ENCODE measurements at regions not wholly inside any gene's neighbourhood (a gene's known extent, or its start where the extent isn't known, plus 50 kb on each side); places are given as distances from the start of the nearest gene placed in this dataset.

- Mint-ChIP-seq H3K4me3 (no peak overlapping the region), H3K36me3 (ENCODE audit: low read depth) (no peaks in the 10 kb centered on the region), H3K4me1 (no peaks in the 10 kb centered on the region), H3K27ac (no peak overlapping the region), H3K9me3 (peaks cover 2% of the 10 kb centered on the region), H3K27me3 (no peaks in the 10 kb centered on the region)
- ChIA-PET CTCF (no interaction called here), POLR2A (no interaction called here)
- DNase-seq, result no peak
Measured at GRCh38 chr9:103721056-103721455, 373.1 kb upstream of the SMC2 start.

DNA sequence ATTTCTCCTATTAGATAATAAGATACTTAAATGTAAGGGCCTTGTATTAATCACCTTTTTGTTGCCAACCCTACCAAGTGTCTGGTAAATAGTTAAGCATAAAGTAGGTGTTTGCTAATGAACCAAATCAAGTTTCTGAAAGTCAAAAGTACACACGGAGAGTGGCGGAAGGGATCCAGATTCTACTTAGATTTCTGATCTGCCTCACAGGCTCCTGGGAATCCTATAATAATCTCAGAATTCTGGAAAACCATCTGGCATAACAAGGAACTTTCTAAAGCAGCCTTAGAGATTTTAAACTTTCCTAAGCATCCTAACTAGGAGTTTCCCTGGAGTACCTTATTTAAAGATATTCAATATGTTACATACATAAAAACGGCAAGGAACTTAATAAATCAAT lies 363.2 kb upstream of the SMC2 start:
- H3K4me1 Mint-ChIP-seq, result no peaks in the 10 kb centered on the region
- no peaks in the 10 kb centered on the region for H3K36me3 Mint-ChIP-seq (ENCODE audit: low read depth)
- CTCF ChIA-PET, result no interaction called here
- DNase-seq, result no peak
- H3K27ac Mint-ChIP-seq, result no peak overlapping the region
- H3K4me3 Mint-ChIP-seq, result no peak overlapping the region
- H3K27me3 Mint-ChIP-seq, result no peaks in the 10 kb centered on the region
- H3K9me3 Mint-ChIP-seq, result no peaks in the 10 kb centered on the region
- POLR2A ChIA-PET, result no interaction called here

DNA sequence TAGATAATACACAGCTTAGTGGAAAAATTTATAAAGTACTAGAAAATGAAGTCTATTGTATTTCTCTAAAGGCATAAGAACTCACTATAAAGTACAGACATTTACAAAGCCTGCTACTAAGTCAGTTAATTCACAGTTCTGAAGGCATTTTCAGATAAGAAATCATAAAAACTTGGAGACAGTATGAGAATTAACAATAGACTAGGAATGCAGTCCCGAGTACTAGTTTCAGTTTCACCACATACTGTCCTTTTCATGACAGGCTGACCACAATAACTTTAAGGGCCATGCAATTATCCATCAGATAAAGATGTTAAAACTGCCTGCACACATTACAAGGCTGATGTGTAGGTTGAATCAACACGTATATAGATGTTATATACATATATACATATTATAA lies 362.6 kb upstream of the SMC2 start:
- Mint-ChIP-seq H3K27ac (no peak overlapping the region), H3K27me3 (no peaks in the 10 kb centered on the region), H3K4me1 (no peaks in the 10 kb centered on the region), H3K36me3 (ENCODE audit: low read depth) (no peaks in the 10 kb centered on the region), H3K9me3 (no peaks in the 10 kb centered on the region), H3K4me3 (no peak overlapping the region)
- DNase-seq, result no peak
- ChIA-PET POLR2A (no interaction called here), CTCF (no interaction called here)

- H3K4me3 Mint-ChIP-seq, result no peak overlapping the region
- CTCF ChIA-PET, result no interaction called here
- H3K4me1 Mint-ChIP-seq, result no peaks in the 10 kb centered on the region
- POLR2A ChIA-PET, result no interaction called here
- no peaks in the 10 kb centered on the region for H3K9me3 Mint-ChIP-seq
- H3K36me3 Mint-ChIP-seq (ENCODE audit: low read depth), result no peaks in the 10 kb centered on the region
- H3K27me3 Mint-ChIP-seq, result no peaks in the 10 kb centered on the region
- no peak overlapping the region for H3K27ac Mint-ChIP-seq
- DNase-seq, result no peak
Measured at GRCh38 chr9:103734471-103734870, 359.6 kb upstream of the SMC2 start.

DNA sequence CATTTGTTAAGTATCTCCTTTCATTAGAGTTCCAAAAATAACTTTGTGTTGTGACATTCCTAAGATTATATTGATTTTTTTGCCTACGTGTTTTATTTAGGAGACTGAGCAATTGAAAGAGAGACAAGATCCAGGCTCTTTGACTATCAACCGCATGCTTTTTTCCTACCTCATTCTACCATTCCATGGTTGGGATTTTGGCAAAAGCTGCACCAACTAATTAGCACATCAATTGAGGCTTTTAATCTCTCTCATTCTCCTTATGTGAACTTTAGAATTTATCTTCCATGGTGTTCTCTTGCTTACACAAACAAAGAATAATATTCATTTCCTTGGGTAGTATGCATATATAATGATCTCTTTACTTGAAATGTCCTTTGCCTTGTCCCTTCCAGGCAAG lies 338.7 kb upstream of the SMC2 start:
- ChIA-PET POLR2A (no interaction called here), CTCF (no interaction called here)
- no peaks in the 10 kb centered on the region for H3K27me3 Mint-ChIP-seq
- no peak overlapping the region for H3K27ac Mint-ChIP-seq
- no peak for DNase-seq
- H3K4me1 Mint-ChIP-seq, result no peaks in the 10 kb centered on the region
- H3K9me3 Mint-ChIP-seq, result no peaks in the 10 kb centered on the region
- H3K36me3 Mint-ChIP-seq (ENCODE audit: low read depth), result no peaks in the 10 kb centered on the region
- no peak overlapping the region for H3K4me3 Mint-ChIP-seq

DNA sequence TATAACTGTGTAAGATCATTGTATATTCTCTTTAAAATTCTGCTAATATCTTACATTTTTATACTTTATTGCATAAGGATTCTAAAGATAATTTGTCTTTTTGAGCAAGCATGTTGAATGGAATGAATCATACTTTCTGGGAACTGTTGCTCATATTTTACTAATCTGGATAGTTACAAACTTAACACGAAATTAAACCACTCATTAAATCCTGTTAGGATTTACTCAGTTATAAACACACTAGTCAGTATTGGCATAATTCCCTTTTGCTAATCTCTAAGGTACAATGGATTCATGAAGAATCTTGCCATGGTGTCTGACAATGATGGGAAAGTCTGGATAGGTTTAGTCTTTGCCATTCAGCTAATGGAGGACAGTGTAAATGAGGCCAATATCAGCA lies 338.1 kb upstream of the SMC2 start:
- POLR2A ChIA-PET, result no interaction called here
- DNase-seq, result no peak
- Mint-ChIP-seq H3K9me3 (no peaks in the 10 kb centered on the region), H3K27ac (no peak overlapping the region), H3K4me1 (no peaks in the 10 kb centered on the region), H3K36me3 (ENCODE audit: low read depth) (no peaks in the 10 kb centered on the region), H3K4me3 (no peak overlapping the region), H3K27me3 (no peaks in the 10 kb centered on the region)
- CTCF ChIA-PET, result no interaction called here

GRCh38 chr9:103757062-103757461 lies 337.0 kb upstream of the SMC2 start:
- Mint-ChIP-seq H3K27me3 (no peaks in the 10 kb centered on the region), H3K4me1 (no peaks in the 10 kb centered on the region), H3K9me3 (no peaks in the 10 kb centered on the region), H3K27ac (no peak overlapping the region), H3K36me3 (ENCODE audit: low read depth) (no peaks in the 10 kb centered on the region), H3K4me3 (no peak overlapping the region)
- POLR2A ChIA-PET, result no interaction called here
- no peak for DNase-seq
- CTCF ChIA-PET, result no interaction called here

DNA sequence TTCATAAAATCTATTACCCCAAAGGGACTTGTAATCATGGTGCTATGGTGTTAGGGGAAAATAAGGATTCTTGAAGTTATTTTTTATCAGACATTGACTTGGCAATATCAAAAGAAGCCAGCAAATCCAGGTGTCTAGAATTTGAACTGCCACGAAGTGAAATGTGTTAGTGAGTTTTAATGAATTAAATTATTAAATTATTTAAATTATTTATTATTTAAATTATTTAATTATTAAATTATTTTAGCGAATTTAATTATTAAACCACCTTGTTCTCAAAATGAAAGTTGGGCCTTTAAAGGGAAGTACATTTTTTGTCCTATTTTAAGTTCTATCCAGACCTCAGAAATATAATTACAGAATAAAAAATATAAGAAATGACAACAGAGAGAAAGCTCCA lies 332.6 kb upstream of the SMC2 start:
- no peaks in the 10 kb centered on the region for H3K9me3 Mint-ChIP-seq
- ChIA-PET CTCF (no interaction called here), POLR2A (no interaction called here)
- H3K4me1 Mint-ChIP-seq, result no peaks in the 10 kb centered on the region
- no peaks in the 10 kb centered on the region for H3K27me3 Mint-ChIP-seq
- no peaks in the 10 kb centered on the region for H3K36me3 Mint-ChIP-seq (ENCODE audit: low read depth)
- DNase-seq, result no peak
- H3K27ac Mint-ChIP-seq, result no peak overlapping the region
- no peak overlapping the region for H3K4me3 Mint-ChIP-seq

GRCh38 chr9:103789686-103790085 lies 304.4 kb upstream of the SMC2 start:
- peaks cover 2% of the 10 kb centered on the region for H3K27me3 Mint-ChIP-seq
- DNase-seq, result no peak
- no peaks in the 10 kb centered on the region for H3K4me1 Mint-ChIP-seq
- no peaks in the 10 kb centered on the region for H3K36me3 Mint-ChIP-seq (ENCODE audit: low read depth)
- no peak overlapping the region for H3K27ac Mint-ChIP-seq
- ChIA-PET CTCF (interaction anchor here (0.7 kb wide), 1 partner anchor 13 kb away, joined by 3 read pairs; no protein-coding TSS in a partner anchor), POLR2A (no interaction called here)
- no peaks in the 10 kb centered on the region for H3K9me3 Mint-ChIP-seq
- no peak overlapping the region for H3K4me3 Mint-ChIP-seq

- Mint-ChIP-seq H3K36me3 (ENCODE audit: low read depth) (no peaks in the 10 kb centered on the region), H3K9me3 (no peaks in the 10 kb centered on the region), H3K27me3 (peaks cover 2% of the 10 kb centered on the region), H3K27ac (no peak overlapping the region), H3K4me3 (no peak overlapping the region), H3K4me1 (peaks cover 2% of the 10 kb centered on the region)
- ChIA-PET POLR2A (no interaction called here), CTCF (interaction anchor here (0.6 to 0.7 kb wide), 2 partner anchors 8 to 713 kb away, joined by 3 read pairs; no protein-coding TSS in a partner anchor)
- no peak for DNase-seq
Measured at GRCh38 chr9:103798620-103799019, 295.5 kb upstream of the SMC2 start.

- peaks cover 2% of the 10 kb centered on the region for H3K4me1 Mint-ChIP-seq
Measured at GRCh38 chr9:103799959-103800358, 294.1 kb upstream of the SMC2 start.

GRCh38 chr9:103802068-103802467 lies 292.0 kb upstream of the SMC2 start:
- no peak overlapping the region for H3K4me3 Mint-ChIP-seq
- no peaks in the 10 kb centered on the region for H3K9me3 Mint-ChIP-seq
- CTCF ChIA-PET, result no interaction called here
- H3K36me3 Mint-ChIP-seq (ENCODE audit: low read depth), result no peaks in the 10 kb centered on the region
- POLR2A ChIA-PET, result no interaction called here
- H3K27ac Mint-ChIP-seq, result no peak overlapping the region
- H3K27me3 Mint-ChIP-seq, result no peaks in the 10 kb centered on the region
- DNase-seq, result no peak
- peaks cover 2% of the 10 kb centered on the region for H3K4me1 Mint-ChIP-seq

More at GRCh38 chr9:103799959-103800358, 294.1 kb upstream of the SMC2 start:
- no peaks in the 10 kb centered on the region for H3K9me3 Mint-ChIP-seq
- no peak for DNase-seq
- no peak overlapping the region for H3K4me3 Mint-ChIP-seq
- H3K27me3 Mint-ChIP-seq, result no peaks in the 10 kb centered on the region
- POLR2A ChIA-PET, result no interaction called here
- H3K36me3 Mint-ChIP-seq (ENCODE audit: low read depth), result no peaks in the 10 kb centered on the region
- CTCF ChIA-PET, result no interaction called here
- H3K27ac Mint-ChIP-seq, result no peak overlapping the region

GRCh38 chr9:103803245-103803644 lies 290.9 kb upstream of the SMC2 start:
- Mint-ChIP-seq H3K36me3 (ENCODE audit: low read depth) (no peaks in the 10 kb centered on the region), H3K9me3 (no peaks in the 10 kb centered on the region), H3K27ac (no peak overlapping the region), H3K4me1 (peaks cover 2% of the 10 kb centered on the region), H3K4me3 (no peak overlapping the region), H3K27me3 (no peaks in the 10 kb centered on the region)
- no peak for DNase-seq
- CTCF ChIA-PET, result no interaction called here
- POLR2A ChIA-PET, result no interaction called here

DNA sequence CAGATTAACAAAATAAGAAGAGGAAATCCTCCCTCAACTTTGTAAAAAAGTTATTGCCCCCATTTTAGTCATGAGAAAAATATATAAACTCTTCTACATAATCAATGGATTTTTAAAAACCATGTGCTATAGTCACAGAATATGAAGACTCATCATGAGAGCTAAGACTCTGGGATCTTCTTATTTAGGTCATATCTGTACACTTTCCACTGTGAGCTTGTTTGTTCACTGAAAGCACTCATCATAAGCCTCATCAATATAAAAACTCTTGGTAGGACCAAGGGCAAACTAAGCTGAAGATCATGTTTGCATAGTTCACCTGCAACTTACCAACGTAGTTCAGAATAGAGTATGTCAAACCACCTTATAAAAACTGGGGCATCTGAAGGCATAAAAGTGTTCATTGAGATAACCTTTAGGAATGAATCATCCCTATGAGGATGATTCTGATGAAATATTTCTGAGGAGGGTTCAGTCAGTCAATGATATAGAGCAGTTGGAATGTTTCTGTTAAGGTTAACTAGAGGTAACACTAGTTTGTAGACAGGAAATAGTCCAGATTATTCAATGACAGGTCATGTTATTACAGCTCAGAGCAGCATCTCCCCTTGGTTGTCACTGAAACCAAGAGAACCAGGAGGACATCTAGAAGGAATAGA lies 289.9 kb upstream of the SMC2 start:
- H3K36me3 Mint-ChIP-seq (ENCODE audit: low read depth), result no peaks in the 10 kb centered on the region
- POLR2A ChIA-PET, result no interaction called here
- CTCF ChIA-PET, result no interaction called here
- H3K9me3 Mint-ChIP-seq, result no peaks in the 10 kb centered on the region
- DNase-seq, result no peak
- no peaks in the 10 kb centered on the region for H3K27me3 Mint-ChIP-seq
- H3K27ac Mint-ChIP-seq, result no peak overlapping the region
- H3K4me3 Mint-ChIP-seq, result no peak overlapping the region
- H3K4me1 Mint-ChIP-seq, result no peaks in the 10 kb centered on the region

DNA sequence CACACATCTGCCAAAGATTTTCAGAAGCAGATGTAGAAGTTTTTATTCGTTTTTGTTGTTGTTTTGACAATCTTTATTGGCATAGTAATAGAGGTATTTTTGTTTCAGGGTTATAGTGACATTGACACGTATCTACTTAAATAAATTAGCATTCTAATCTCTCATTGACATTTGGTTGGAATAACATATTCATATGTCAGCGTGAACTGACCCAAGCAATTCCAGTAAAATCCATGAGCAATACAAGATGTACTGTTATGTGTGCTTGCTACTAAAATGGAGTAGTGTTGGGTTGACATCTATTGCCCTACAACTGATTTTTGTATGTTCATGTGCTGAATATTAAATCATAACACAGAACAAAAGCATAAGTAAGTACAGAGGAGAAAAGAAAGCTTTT lies 284.4 kb upstream of the SMC2 start:
- Mint-ChIP-seq H3K4me3 (no peak overlapping the region), H3K27ac (no peak overlapping the region), H3K27me3 (no peaks in the 10 kb centered on the region), H3K4me1 (no peaks in the 10 kb centered on the region), H3K9me3 (no peaks in the 10 kb centered on the region), H3K36me3 (ENCODE audit: low read depth) (no peaks in the 10 kb centered on the region)
- POLR2A ChIA-PET, result no interaction called here
- DNase-seq, result no peak
- CTCF ChIA-PET, result no interaction called here

Data from activated CD4-positive, alpha-beta memory T cell treated with anti-CD3 and anti-CD28 coated beads, Interleukin-2, amount 10 ng/mL, durations not matched to agents 7 days and 5 days (primary cell).